OCI-LY7 (cell line): ENCODE measurements at regions not wholly inside any gene's neighbourhood (a gene's known extent, or its start where the extent isn't known, plus 50 kb on each side); places are given as distances from the start of the nearest gene placed in this dataset.

ENCODE experiments used
- EZH2phosphoT487 ChIP-seq: fragments of 200-600 bp; sonication (generic); IDR thresholded peaks from 2 replicates; pipeline ENCODE4 v1.6.1; 2018; ENCODE audit warnings: low read depth, borderline replicate concordance, mild to moderate bottlenecking, mixed run types, antibody characterized with exemption, low read length, moderate library complexity, mixed read lengths
- TF ChIP-seq, protein P1 (sequence below): fragments of 200-600 bp; sonication (generic); conservative IDR thresholded peaks from 2 replicates; pipeline ENCODE4 v1.5.1; 2014; ENCODE audit warnings: mild to moderate bottlenecking, antibody characterized with exemption, low read length, moderate library complexity, mixed read lengths

- TF ChIP-seq, protein P1, sequence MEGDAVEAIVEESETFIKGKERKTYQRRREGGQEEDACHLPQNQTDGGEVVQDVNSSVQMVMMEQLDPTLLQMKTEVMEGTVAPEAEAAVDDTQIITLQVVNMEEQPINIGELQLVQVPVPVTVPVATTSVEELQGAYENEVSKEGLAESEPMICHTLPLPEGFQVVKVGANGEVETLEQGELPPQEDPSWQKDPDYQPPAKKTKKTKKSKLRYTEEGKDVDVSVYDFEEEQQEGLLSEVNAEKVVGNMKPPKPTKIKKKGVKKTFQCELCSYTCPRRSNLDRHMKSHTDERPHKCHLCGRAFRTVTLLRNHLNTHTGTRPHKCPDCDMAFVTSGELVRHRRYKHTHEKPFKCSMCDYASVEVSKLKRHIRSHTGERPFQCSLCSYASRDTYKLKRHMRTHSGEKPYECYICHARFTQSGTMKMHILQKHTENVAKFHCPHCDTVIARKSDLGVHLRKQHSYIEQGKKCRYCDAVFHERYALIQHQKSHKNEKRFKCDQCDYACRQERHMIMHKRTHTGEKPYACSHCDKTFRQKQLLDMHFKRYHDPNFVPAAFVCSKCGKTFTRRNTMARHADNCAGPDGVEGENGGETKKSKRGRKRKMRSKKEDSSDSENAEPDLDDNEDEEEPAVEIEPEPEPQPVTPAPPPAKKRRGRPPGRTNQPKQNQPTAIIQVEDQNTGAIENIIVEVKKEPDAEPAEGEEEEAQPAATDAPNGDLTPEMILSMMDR = no peak
- TF ChIP-seq EZH2phosphoT487 = no peak
These were observed 322.6 kb downstream of the HDGFL1 start for GRCh38 chr6:22891934-22892333.
